ENCODE measurements at regions not wholly inside any gene's neighbourhood (a gene's known extent, or its start where the extent isn't known, plus 50 kb on each side); places are given as distances from the start of the nearest gene placed in this dataset.

GRCh38 chr6:95366414-95366813 is 210.9 kb upstream of the MANEA start:
- H3K27ac ChIP-seq (ENCODE audit: insufficient read depth, low read length, poor library complexity, severe bottlenecking), result no peak overlapping the region
- no peaks in the 10 kb centered on the region for H3K4me1 ChIP-seq (ENCODE audit: control insufficient read depth, insufficient read depth, low read length, poor library complexity, severe bottlenecking)
- no peaks in the 10 kb centered on the region for H3K27me3 ChIP-seq (replicated peaks; ENCODE audit: control insufficient read depth, insufficient read depth, low read length, poor library complexity, severe bottlenecking)
- no peaks in the 10 kb centered on the region for H3K36me3 ChIP-seq (ENCODE audit: control insufficient read depth, insufficient read depth, low read length)
- H3K4me3 ChIP-seq (ENCODE audit: insufficient read depth, low read depth, low read length, poor library complexity, severe bottlenecking), result no peak overlapping the region
- no peaks in the 10 kb centered on the region for H3K9me3 ChIP-seq (ENCODE audit: control insufficient read depth, low read length)
- no peak for DNase-seq

- Histone ChIP-seq H3K4me3 (ENCODE audit: insufficient read depth, low read depth, low read length, poor library complexity, severe bottlenecking) (no peak overlapping the region), H3K27me3 (replicated peaks; ENCODE audit: control insufficient read depth, insufficient read depth, low read length, poor library complexity, severe bottlenecking) (no peaks in the 10 kb centered on the region), H3K9me3 (ENCODE audit: control insufficient read depth, low read length) (no peaks in the 10 kb centered on the region), H3K36me3 (ENCODE audit: control insufficient read depth, insufficient read depth, low read length) (no peaks in the 10 kb centered on the region), H3K4me1 (ENCODE audit: control insufficient read depth, insufficient read depth, low read length, poor library complexity, severe bottlenecking) (no peaks in the 10 kb centered on the region), H3K27ac (ENCODE audit: insufficient read depth, low read length, poor library complexity, severe bottlenecking) (no peak overlapping the region)
- DNase-seq, result no peak
Measured at GRCh38 chr6:95383878-95384277, 193.5 kb upstream of the MANEA start.

DNA sequence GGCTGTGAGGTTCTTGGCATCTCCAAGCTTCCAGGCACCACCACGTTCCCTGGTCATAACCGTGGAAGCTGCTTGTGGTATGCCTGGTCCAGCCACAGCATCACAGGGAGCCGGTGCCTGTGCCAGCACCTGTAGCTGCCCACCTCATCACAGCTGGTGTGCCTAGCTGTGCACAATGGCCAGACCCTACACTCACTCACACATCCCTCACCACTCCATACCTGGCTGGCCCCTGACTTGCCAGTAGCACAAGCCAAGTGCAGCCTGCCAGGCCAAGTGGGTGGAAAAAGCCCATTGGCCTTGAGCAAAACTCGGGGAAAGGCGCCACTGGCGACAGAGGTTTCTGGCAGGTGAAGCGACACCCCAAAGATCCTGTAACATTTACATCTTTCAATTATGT is 192.3 kb upstream of the MANEA start:
- no peak overlapping the region for H3K27ac ChIP-seq (ENCODE audit: insufficient read depth, low read length, poor library complexity, severe bottlenecking)
- H3K27me3 ChIP-seq (replicated peaks; ENCODE audit: control insufficient read depth, insufficient read depth, low read length, poor library complexity, severe bottlenecking), result no peaks in the 10 kb centered on the region
- no peak overlapping the region for H3K4me3 ChIP-seq (ENCODE audit: insufficient read depth, low read depth, low read length, poor library complexity, severe bottlenecking)
- H3K4me1 ChIP-seq (ENCODE audit: control insufficient read depth, insufficient read depth, low read length, poor library complexity, severe bottlenecking), result no peaks in the 10 kb centered on the region
- no peaks in the 10 kb centered on the region for H3K9me3 ChIP-seq (ENCODE audit: control insufficient read depth, low read length)
- H3K36me3 ChIP-seq (ENCODE audit: control insufficient read depth, insufficient read depth, low read length), result no peaks in the 10 kb centered on the region
- DNase-seq, result no peak

- no peak overlapping the region for H3K4me3 ChIP-seq (ENCODE audit: insufficient read depth, low read depth, low read length, poor library complexity, severe bottlenecking)
- DNase-seq, result no peak
- H3K36me3 ChIP-seq (ENCODE audit: control insufficient read depth, insufficient read depth, low read length), result no peaks in the 10 kb centered on the region
- no peak overlapping the region for H3K27ac ChIP-seq (ENCODE audit: insufficient read depth, low read length, poor library complexity, severe bottlenecking)
- no peaks in the 10 kb centered on the region for H3K9me3 ChIP-seq (ENCODE audit: control insufficient read depth, low read length)
- no peaks in the 10 kb centered on the region for H3K4me1 ChIP-seq (ENCODE audit: control insufficient read depth, insufficient read depth, low read length, poor library complexity, severe bottlenecking)
- H3K27me3 ChIP-seq (replicated peaks; ENCODE audit: control insufficient read depth, insufficient read depth, low read length, poor library complexity, severe bottlenecking), result no peaks in the 10 kb centered on the region
Measured at GRCh38 chr6:95387845-95388244, 189.5 kb upstream of the MANEA start.

DNA sequence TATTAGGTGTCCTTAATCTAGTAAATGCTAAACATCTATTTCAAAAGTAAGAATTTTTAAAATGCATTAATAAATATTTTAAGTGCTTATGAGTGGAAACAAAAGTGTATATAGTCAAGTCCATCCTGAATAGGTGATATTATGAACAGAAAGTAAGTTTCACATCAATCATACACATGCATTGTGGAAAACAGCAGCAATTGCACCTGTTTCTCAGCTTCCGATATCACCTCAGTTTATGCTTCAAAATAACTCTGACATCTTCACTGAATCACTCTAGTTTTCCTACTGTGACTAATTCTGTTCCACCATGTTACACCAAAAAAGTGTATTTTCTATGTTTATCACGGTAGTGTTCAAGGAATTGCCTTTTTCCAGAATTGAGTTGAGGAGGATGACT is 172.6 kb upstream of the MANEA start:
- DNase-seq, result no peak
- H3K4me1 ChIP-seq (ENCODE audit: control insufficient read depth, insufficient read depth, low read length, poor library complexity, severe bottlenecking), result no peaks in the 10 kb centered on the region
- no peaks in the 10 kb centered on the region for H3K9me3 ChIP-seq (ENCODE audit: control insufficient read depth, low read length)

GRCh38 chr6:95408111-95408510 is 169.2 kb upstream of the MANEA start:
- no peaks in the 10 kb centered on the region for H3K4me1 ChIP-seq (ENCODE audit: control insufficient read depth, insufficient read depth, low read length, poor library complexity, severe bottlenecking)
- DNase-seq, result no peak
- H3K27ac ChIP-seq (ENCODE audit: insufficient read depth, low read length, poor library complexity, severe bottlenecking), result no peak overlapping the region
- no peaks in the 10 kb centered on the region for H3K9me3 ChIP-seq (ENCODE audit: control insufficient read depth, low read length)
- H3K4me3 ChIP-seq (ENCODE audit: insufficient read depth, low read depth, low read length, poor library complexity, severe bottlenecking), result no peak overlapping the region
- no peaks in the 10 kb centered on the region for H3K27me3 ChIP-seq (replicated peaks; ENCODE audit: control insufficient read depth, insufficient read depth, low read length, poor library complexity, severe bottlenecking)
- no peaks in the 10 kb centered on the region for H3K36me3 ChIP-seq (ENCODE audit: control insufficient read depth, insufficient read depth, low read length)

More for the DNA sequence above, 172.6 kb upstream of the MANEA start:
- no peak overlapping the region for H3K27ac ChIP-seq (ENCODE audit: insufficient read depth, low read length, poor library complexity, severe bottlenecking)
- no peaks in the 10 kb centered on the region for H3K36me3 ChIP-seq (ENCODE audit: control insufficient read depth, insufficient read depth, low read length)
- H3K27me3 ChIP-seq (replicated peaks; ENCODE audit: control insufficient read depth, insufficient read depth, low read length, poor library complexity, severe bottlenecking), result no peaks in the 10 kb centered on the region
- no peak overlapping the region for H3K4me3 ChIP-seq (ENCODE audit: insufficient read depth, low read depth, low read length, poor library complexity, severe bottlenecking)

DNA sequence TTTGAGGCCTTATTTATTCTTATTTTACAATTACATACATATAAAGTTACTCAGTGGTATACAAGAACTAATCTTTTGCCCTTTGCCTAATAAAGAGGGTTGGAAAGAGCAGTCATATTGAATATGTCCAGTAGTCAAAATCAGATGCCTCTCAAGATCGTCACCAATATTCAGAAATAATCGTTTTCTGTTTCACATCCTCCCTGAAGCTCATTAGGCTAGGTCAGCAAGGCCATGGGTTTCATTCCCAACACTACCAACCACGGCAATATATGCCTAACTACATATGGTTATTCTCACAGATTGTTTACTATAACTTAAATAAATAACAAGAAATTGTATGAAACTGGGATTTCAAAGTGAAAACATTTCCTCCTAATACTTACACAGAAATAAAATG is 167.2 kb upstream of the MANEA start:
- H3K27me3 ChIP-seq (replicated peaks; ENCODE audit: control insufficient read depth, insufficient read depth, low read length, poor library complexity, severe bottlenecking), result no peaks in the 10 kb centered on the region
- no peaks in the 10 kb centered on the region for H3K4me1 ChIP-seq (ENCODE audit: control insufficient read depth, insufficient read depth, low read length, poor library complexity, severe bottlenecking)
- no peaks in the 10 kb centered on the region for H3K9me3 ChIP-seq (ENCODE audit: control insufficient read depth, low read length)
- H3K4me3 ChIP-seq (ENCODE audit: insufficient read depth, low read depth, low read length, poor library complexity, severe bottlenecking), result no peak overlapping the region
- DNase-seq, result no peak
- H3K27ac ChIP-seq (ENCODE audit: insufficient read depth, low read length, poor library complexity, severe bottlenecking), result no peak overlapping the region
- H3K36me3 ChIP-seq (ENCODE audit: control insufficient read depth, insufficient read depth, low read length), result no peaks in the 10 kb centered on the region

DNA sequence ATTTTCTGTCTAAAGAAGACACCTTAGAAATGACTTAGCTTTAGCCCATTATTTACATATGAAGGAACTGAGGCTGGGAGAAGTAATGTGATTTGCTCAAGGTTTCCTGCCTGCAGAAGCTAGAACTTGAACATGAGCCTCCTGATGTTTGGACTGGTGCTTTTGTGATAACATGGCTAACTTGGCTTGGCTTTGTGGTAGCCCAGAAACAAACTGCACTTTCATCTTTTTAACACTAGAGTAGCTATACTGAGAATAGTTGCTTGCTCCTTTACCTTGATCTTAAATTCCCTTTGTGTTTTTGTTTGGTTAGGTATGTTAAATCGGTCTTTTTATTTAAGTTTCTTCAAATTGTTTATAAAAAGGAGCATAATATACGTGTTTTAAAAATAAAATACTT is 163.5 kb upstream of the MANEA start:
- Histone ChIP-seq H3K4me3 (ENCODE audit: insufficient read depth, low read depth, low read length, poor library complexity, severe bottlenecking) (no peak overlapping the region), H3K27me3 (replicated peaks; ENCODE audit: control insufficient read depth, insufficient read depth, low read length, poor library complexity, severe bottlenecking) (no peaks in the 10 kb centered on the region), H3K4me1 (ENCODE audit: control insufficient read depth, insufficient read depth, low read length, poor library complexity, severe bottlenecking) (no peaks in the 10 kb centered on the region), H3K9me3 (ENCODE audit: control insufficient read depth, low read length) (no peaks in the 10 kb centered on the region), H3K36me3 (ENCODE audit: control insufficient read depth, insufficient read depth, low read length) (no peaks in the 10 kb centered on the region), H3K27ac (ENCODE audit: insufficient read depth, low read length, poor library complexity, severe bottlenecking) (no peak overlapping the region)
- DNase-seq, result no peak

- H3K27me3 ChIP-seq (replicated peaks; ENCODE audit: control insufficient read depth, insufficient read depth, low read length, poor library complexity, severe bottlenecking), result no peaks in the 10 kb centered on the region
Measured at GRCh38 chr6:95417856-95418255, 159.5 kb upstream of the MANEA start.

GRCh38 chr6:95420792-95421191 is 156.5 kb upstream of the MANEA start:
- Histone ChIP-seq H3K4me3 (ENCODE audit: insufficient read depth, low read depth, low read length, poor library complexity, severe bottlenecking) (no peak overlapping the region), H3K4me1 (ENCODE audit: control insufficient read depth, insufficient read depth, low read length, poor library complexity, severe bottlenecking) (no peaks in the 10 kb centered on the region), H3K36me3 (ENCODE audit: control insufficient read depth, insufficient read depth, low read length) (no peaks in the 10 kb centered on the region), H3K27me3 (replicated peaks; ENCODE audit: control insufficient read depth, insufficient read depth, low read length, poor library complexity, severe bottlenecking) (no peaks in the 10 kb centered on the region), H3K27ac (ENCODE audit: insufficient read depth, low read length, poor library complexity, severe bottlenecking) (no peak overlapping the region), H3K9me3 (ENCODE audit: control insufficient read depth, low read length) (no peaks in the 10 kb centered on the region)
- no peak for DNase-seq

More at GRCh38 chr6:95417856-95418255, 159.5 kb upstream of the MANEA start:
- DNase-seq, result no peak
- Histone ChIP-seq H3K4me3 (ENCODE audit: insufficient read depth, low read depth, low read length, poor library complexity, severe bottlenecking) (no peak overlapping the region), H3K27ac (ENCODE audit: insufficient read depth, low read length, poor library complexity, severe bottlenecking) (no peak overlapping the region), H3K36me3 (ENCODE audit: control insufficient read depth, insufficient read depth, low read length) (no peaks in the 10 kb centered on the region), H3K9me3 (ENCODE audit: control insufficient read depth, low read length) (no peaks in the 10 kb centered on the region), H3K4me1 (ENCODE audit: control insufficient read depth, insufficient read depth, low read length, poor library complexity, severe bottlenecking) (no peaks in the 10 kb centered on the region)

DNA sequence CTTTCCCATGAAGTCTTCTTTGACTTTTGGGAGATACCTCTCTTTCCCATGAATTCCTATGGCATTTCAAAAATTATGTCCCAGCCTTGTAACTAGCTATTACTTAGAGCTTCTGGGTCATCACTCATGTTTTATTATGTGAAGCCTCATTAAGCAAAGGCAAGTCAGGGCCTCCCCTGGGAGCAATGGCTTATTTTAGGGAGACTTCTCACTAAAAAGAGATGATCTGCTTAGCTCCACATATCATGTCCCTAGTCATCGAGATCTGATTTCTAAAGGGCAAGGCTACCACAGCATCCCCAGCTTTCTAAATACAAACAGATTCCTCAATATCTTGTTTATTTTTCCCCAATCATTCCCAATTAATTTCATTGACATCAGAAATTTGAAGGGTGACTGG is 154.0 kb upstream of the MANEA start:
- no peak for DNase-seq
- no peaks in the 10 kb centered on the region for H3K36me3 ChIP-seq (ENCODE audit: control insufficient read depth, insufficient read depth, low read length)
- H3K27me3 ChIP-seq (replicated peaks; ENCODE audit: control insufficient read depth, insufficient read depth, low read length, poor library complexity, severe bottlenecking), result no peaks in the 10 kb centered on the region
- H3K9me3 ChIP-seq (ENCODE audit: control insufficient read depth, low read length), result no peaks in the 10 kb centered on the region
- no peak overlapping the region for H3K27ac ChIP-seq (ENCODE audit: insufficient read depth, low read length, poor library complexity, severe bottlenecking)
- H3K4me3 ChIP-seq (ENCODE audit: insufficient read depth, low read depth, low read length, poor library complexity, severe bottlenecking), result no peak overlapping the region
- H3K4me1 ChIP-seq (ENCODE audit: control insufficient read depth, insufficient read depth, low read length, poor library complexity, severe bottlenecking), result no peaks in the 10 kb centered on the region
